PC-3 (cell line): ENCODE measurements at regions not wholly inside any gene's neighbourhood (a gene's known extent, or its start where the extent isn't known, plus 50 kb on each side); places are given as distances from the start of the nearest gene placed in this dataset.

Experiments
- CTCF ChIP-seq: fragments of 300-600 bp; sonication (generic); conservative IDR thresholded peaks from 2 replicates; pipeline ENCODE4 v1.5.1; 2017; ENCODE audit warnings: antibody characterized with exemption, low read depth, mild to moderate bottlenecking, low read length
- EZH2 ChIP-seq: fragments of 300-600 bp; sonication (generic); IDR thresholded peaks from one replicate; pipeline ENCODE4 v1.6.1; 2017; ENCODE audit warnings: antibody characterized with exemption, mild to moderate bottlenecking, low read length; ENCODE audit not compliant: unreplicated experiment

GRCh38 chr2:137836671-137837070, 127.6 kb upstream of the HNMT start:
- TF ChIP-seq EZH2, result no peak
- TF ChIP-seq CTCF, result no peak
